ENCODE measurements at regions not wholly inside any gene's neighbourhood (a gene's known extent, or its start where the extent isn't known, plus 50 kb on each side); places are given as distances from the start of the nearest gene placed in this dataset.

DNA sequence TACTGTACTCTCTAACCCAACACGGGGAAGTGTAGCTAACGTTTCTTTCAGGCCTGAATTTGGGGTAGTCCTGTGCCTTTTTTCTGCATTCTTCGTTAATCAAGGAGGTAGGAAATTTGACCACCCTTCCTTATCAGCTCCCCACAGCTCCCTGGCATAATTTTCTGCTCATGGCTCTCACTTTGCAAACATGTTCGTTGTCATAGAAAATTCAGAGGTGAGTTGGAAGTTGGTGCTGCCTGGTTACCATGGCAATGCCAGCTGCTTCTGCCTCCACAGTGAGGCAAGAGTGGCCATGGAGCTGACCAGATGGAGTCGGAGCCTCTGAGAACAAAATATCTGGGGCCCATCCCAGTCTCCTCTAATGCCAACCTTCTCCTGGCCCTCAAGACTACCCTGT is 116.6 kb upstream of the BOD1 start:
- Histone ChIP-seq H3K4me3 (ENCODE audit: low read length) (no peak overlapping the region), H3K27ac (ENCODE audit: low read length) (no peak overlapping the region), H3K4me1 (ENCODE audit: control insufficient read depth, insufficient read depth, low read length) (peaks cover 3% of the 10 kb centered on the region; the same call in 1 of the 2 replicates), H3K27me3 (ENCODE audit: control insufficient read depth, insufficient read depth, low read length) (no peaks in the 10 kb centered on the region), H3K9me3 (ENCODE audit: control insufficient read depth, insufficient read depth, low read length) (no peaks in the 10 kb centered on the region), H3K36me3 (ENCODE audit: control insufficient read depth, insufficient read depth, low read length) (no peaks in the 10 kb centered on the region)
- DNase-seq (ENCODE audit: low read depth, low spot score), result no peak
- WGBS (ENCODE audit: insufficient coverage, insufficient read length), result no CpG with 5 or more reads among the region's 5 CpGs

DNA sequence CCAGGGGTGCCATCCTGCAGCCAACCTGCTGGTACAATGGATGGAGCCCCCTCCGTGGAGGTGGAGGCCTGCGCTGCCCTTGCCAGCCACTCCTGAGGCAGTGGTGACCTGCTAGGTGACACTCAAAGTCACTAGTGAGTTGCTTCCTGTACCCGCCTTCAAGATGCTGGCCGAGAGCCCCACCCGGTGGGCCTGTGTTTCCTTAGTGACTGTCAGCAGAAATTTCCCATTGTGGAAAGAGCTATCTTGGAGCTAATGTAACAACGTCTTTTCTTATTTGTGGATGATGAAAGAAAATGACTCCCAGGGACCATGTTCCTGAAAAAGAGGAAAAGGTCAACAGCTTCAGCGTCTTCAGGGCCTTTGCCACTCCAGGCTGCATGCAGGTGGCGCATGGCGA is 117.0 kb upstream of the BOD1 start:
- WGBS (ENCODE audit: insufficient coverage, insufficient read length), result no CpG with 5 or more reads among the region's 9 CpGs
- Histone ChIP-seq H3K4me3 (ENCODE audit: low read length) (no peak overlapping the region), H3K36me3 (ENCODE audit: control insufficient read depth, insufficient read depth, low read length) (no peaks in the 10 kb centered on the region), H3K9me3 (ENCODE audit: control insufficient read depth, insufficient read depth, low read length) (no peaks in the 10 kb centered on the region), H3K4me1 (ENCODE audit: control insufficient read depth, insufficient read depth, low read length) (peaks cover 3% of the 10 kb centered on the region; the same call in 1 of the 2 replicates), H3K27ac (ENCODE audit: low read length) (no peak overlapping the region), H3K27me3 (ENCODE audit: control insufficient read depth, insufficient read depth, low read length) (no peaks in the 10 kb centered on the region)
- DNase-seq (ENCODE audit: low read depth, low spot score), result no peak

DNA sequence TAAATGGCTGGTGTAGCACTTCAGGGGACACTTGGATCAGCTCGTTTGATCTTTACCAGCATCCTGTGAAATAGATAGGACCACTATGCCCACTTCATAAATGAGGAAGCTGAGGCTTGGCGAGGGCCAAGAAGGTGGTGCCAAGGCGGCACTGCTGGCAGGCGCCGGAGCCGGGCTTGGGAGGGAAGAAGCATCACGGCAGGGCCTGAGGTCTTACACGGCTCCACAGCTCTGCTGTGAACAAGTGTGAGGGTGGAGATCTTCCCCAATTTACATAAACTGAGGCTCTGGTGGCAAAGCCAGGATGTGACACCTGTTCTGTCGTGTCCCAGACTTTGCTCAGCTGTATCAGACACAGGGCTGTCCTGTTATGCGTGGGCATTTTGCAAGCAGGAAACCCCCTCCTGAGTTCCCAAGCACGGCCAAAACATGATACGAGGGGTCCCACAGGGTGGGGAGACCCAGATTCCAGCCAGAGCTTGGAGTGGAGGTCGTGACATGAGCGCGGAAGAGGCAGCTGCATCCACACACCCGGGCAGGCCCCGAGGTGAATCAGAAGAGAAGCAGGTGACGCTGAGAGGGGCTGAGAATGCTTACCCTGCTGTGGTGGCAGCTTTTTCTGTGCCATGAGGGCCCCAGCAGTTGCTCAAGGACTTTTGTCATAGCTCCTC is 117.5 kb upstream of the BOD1 start:
- peaks cover 3% of the 10 kb centered on the region; the same call in 1 of the 2 replicates for H3K4me1 ChIP-seq (ENCODE audit: control insufficient read depth, insufficient read depth, low read length)
- no peaks in the 10 kb centered on the region for H3K36me3 ChIP-seq (ENCODE audit: control insufficient read depth, insufficient read depth, low read length)
- H3K4me3 ChIP-seq (ENCODE audit: low read length), result no peak overlapping the region
- WGBS (ENCODE audit: insufficient coverage, insufficient read length), result no CpG with 5 or more reads among the region's 18 CpGs
- no peak for DNase-seq (ENCODE audit: low read depth, low spot score)
- H3K9me3 ChIP-seq (ENCODE audit: control insufficient read depth, insufficient read depth, low read length), result no peaks in the 10 kb centered on the region
- H3K27me3 ChIP-seq (ENCODE audit: control insufficient read depth, insufficient read depth, low read length), result no peaks in the 10 kb centered on the region
- no peak overlapping the region for H3K27ac ChIP-seq (ENCODE audit: low read length)

GRCh38 chr5:173734716-173735115 is 118.3 kb upstream of the BOD1 start:
- Histone ChIP-seq H3K27me3 (ENCODE audit: control insufficient read depth, insufficient read depth, low read length) (no peaks in the 10 kb centered on the region), H3K27ac (ENCODE audit: low read length) (no peak overlapping the region), H3K36me3 (ENCODE audit: control insufficient read depth, insufficient read depth, low read length) (no peaks in the 10 kb centered on the region), H3K9me3 (ENCODE audit: control insufficient read depth, insufficient read depth, low read length) (no peaks in the 10 kb centered on the region), H3K4me3 (ENCODE audit: low read length) (no peak overlapping the region), H3K4me1 (ENCODE audit: control insufficient read depth, insufficient read depth, low read length) (no peaks in the 10 kb centered on the region; the same call in 1 of the 2 replicates)
- no peak for DNase-seq (ENCODE audit: low read depth, low spot score)
- no CpG with 5 or more reads among the region's 10 CpGs for WGBS (ENCODE audit: insufficient coverage, insufficient read length)

DNA sequence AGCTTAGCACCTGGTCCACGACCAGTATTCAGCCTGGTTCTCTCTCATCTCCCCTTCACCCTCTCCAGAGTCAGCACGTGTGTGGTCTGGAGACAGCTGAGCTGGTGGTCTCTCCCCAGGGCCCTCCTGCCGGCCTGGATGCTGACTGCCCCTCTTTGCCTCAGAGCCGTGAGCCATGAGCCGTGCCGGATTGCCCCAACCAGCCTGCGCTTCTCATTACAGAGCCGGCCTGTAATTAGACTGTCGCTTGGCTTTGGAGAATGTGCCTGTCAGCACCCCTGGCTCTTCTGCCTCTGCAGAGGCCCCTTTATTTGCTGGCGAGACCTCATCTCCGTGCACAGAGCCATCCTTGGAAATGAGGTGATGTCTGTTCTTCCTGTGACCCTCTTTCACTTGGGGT is 118.7 kb upstream of the BOD1 start:
- Histone ChIP-seq H3K36me3 (ENCODE audit: control insufficient read depth, insufficient read depth, low read length) (no peaks in the 10 kb centered on the region), H3K9me3 (ENCODE audit: control insufficient read depth, insufficient read depth, low read length) (no peaks in the 10 kb centered on the region), H3K4me3 (ENCODE audit: low read length) (no peak overlapping the region), H3K4me1 (ENCODE audit: control insufficient read depth, insufficient read depth, low read length) (no peaks in the 10 kb centered on the region; the same call in 1 of the 2 replicates), H3K27ac (ENCODE audit: low read length) (no peak overlapping the region), H3K27me3 (ENCODE audit: control insufficient read depth, insufficient read depth, low read length) (no peaks in the 10 kb centered on the region)
- WGBS (ENCODE audit: insufficient coverage, insufficient read length), result no CpG with 5 or more reads among the region's 11 CpGs
- DNase-seq (ENCODE audit: low read depth, low spot score), result no peak

DNA sequence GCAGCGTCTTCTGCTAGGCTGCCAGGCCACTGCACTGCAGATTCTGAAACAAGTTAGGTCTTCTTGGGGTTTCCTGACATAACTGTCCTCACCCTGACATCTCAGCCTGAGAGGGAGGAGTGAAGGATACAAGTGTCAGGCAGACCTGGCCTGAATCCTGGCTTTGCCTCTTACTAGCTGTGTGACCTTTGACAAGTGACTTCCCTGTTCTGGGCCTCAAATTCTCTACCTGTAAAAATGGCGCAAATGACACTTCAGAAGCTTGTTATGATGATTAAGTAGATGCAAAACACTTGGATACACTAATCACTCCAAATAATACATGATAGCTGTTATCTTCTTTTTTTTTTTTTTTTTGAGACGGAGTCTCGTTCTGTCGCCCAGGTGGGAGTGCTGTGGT is 119.2 kb upstream of the BOD1 start:
- DNase-seq (ENCODE audit: low read depth, low spot score), result no peak
- H3K36me3 ChIP-seq (ENCODE audit: control insufficient read depth, insufficient read depth, low read length), result no peaks in the 10 kb centered on the region
- no peak overlapping the region for H3K4me3 ChIP-seq (ENCODE audit: low read length)
- H3K27ac ChIP-seq (ENCODE audit: low read length), result no peak overlapping the region
- no peaks in the 10 kb centered on the region for H3K9me3 ChIP-seq (ENCODE audit: control insufficient read depth, insufficient read depth, low read length)
- WGBS (ENCODE audit: insufficient coverage, insufficient read length), result no CpG with 5 or more reads among the region's 5 CpGs
- no peaks in the 10 kb centered on the region for H3K27me3 ChIP-seq (ENCODE audit: control insufficient read depth, insufficient read depth, low read length)
- no peaks in the 10 kb centered on the region; the same call in 1 of the 2 replicates for H3K4me1 ChIP-seq (ENCODE audit: control insufficient read depth, insufficient read depth, low read length)

DNA sequence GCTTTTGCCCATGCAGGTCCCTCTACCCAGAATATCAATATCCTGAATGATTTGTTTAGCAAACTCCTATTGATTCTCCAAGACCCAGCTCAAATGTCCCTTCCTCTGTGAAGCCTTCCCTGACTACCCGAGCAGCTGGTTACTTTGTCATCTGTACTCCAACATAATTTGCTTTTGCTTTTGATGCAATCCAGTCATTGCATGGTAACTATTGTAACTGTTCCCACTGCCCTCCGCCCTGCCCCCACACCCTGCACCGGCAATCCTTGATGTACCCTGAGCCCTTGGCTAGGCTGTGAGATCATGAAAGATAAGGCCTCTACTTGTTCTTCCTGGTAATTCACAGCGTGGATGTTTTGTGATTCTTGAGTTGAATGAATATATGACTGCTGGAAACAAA is 119.9 kb upstream of the BOD1 start:
- H3K27ac ChIP-seq (ENCODE audit: low read length), result no peak overlapping the region
- H3K27me3 ChIP-seq (ENCODE audit: control insufficient read depth, insufficient read depth, low read length), result no peaks in the 10 kb centered on the region
- no peak for DNase-seq (ENCODE audit: low read depth, low spot score)
- H3K36me3 ChIP-seq (ENCODE audit: control insufficient read depth, insufficient read depth, low read length), result no peaks in the 10 kb centered on the region
- no peak overlapping the region for H3K4me3 ChIP-seq (ENCODE audit: low read length)
- no CpG with 5 or more reads among the region's 4 CpGs for WGBS (ENCODE audit: insufficient coverage, insufficient read length)
- no peaks in the 10 kb centered on the region; the same call in 1 of the 2 replicates for H3K4me1 ChIP-seq (ENCODE audit: control insufficient read depth, insufficient read depth, low read length)
- H3K9me3 ChIP-seq (ENCODE audit: control insufficient read depth, insufficient read depth, low read length), result no peaks in the 10 kb centered on the region

DNA sequence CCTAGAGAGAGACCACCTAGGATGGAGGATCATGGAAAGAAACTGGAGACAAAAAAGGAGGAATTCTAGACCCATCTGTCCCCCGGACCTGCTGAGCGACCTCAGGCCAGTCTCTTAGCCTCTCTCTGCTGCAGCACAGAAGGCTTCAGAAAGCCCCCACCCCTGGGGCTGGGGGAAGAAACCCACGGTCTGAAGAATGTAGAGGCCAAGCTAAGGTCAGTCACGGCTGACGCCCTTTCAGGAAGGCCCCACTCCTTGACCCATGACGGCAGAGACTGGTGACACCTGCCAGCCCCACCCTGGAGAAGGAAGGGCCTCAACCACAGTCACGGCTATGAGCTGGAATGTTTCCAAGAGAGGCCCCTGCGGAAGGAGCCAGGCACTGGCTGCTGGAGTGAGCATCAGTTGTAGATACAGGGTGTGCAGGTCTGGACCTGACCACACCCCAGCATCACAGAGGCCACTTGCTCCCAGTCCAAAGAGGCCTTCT is 120.5 kb upstream of the BOD1 start:
- DNase-seq (ENCODE audit: low read depth, low spot score), result no peak
- WGBS (ENCODE audit: insufficient coverage, insufficient read length), result no CpG with 5 or more reads among the region's 8 CpGs
- no peaks in the 10 kb centered on the region; the same call in 1 of the 2 replicates for H3K4me1 ChIP-seq (ENCODE audit: control insufficient read depth, insufficient read depth, low read length)
- no peak overlapping the region for H3K4me3 ChIP-seq (ENCODE audit: low read length)
- no peaks in the 10 kb centered on the region for H3K27me3 ChIP-seq (ENCODE audit: control insufficient read depth, insufficient read depth, low read length)
- H3K36me3 ChIP-seq (ENCODE audit: control insufficient read depth, insufficient read depth, low read length), result no peaks in the 10 kb centered on the region
- no peaks in the 10 kb centered on the region for H3K9me3 ChIP-seq (ENCODE audit: control insufficient read depth, insufficient read depth, low read length)
- no peak overlapping the region for H3K27ac ChIP-seq (ENCODE audit: low read length)

DNA sequence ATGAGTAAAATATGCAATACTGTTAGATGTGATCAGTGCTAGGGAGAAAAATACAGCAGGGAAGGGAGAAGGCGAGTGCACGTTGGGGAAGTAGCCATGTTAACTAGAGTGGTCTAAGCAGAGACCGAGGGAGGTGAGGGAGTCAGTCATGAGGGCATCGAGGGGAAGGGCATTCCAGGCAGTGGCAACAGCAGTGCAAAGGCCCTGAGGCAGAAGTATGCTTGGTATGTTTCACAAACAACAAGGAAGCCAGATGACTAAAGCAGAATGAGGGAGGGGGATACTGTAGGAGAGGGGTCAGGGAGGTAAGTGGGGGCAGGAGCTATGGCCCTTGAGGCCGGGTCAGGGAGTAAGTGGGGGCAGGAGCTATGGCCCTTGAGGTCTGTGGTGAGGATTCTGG is 123.3 kb upstream of the BOD1 start:
- no peak overlapping the region for H3K27ac ChIP-seq (ENCODE audit: low read length)
- no peaks in the 10 kb centered on the region for H3K9me3 ChIP-seq (ENCODE audit: control insufficient read depth, insufficient read depth, low read length)
- H3K27me3 ChIP-seq (ENCODE audit: control insufficient read depth, insufficient read depth, low read length), result no peaks in the 10 kb centered on the region
- WGBS (ENCODE audit: insufficient coverage, insufficient read length), result no CpG with 5 or more reads among the region's 5 CpGs
- no peak overlapping the region for H3K4me3 ChIP-seq (ENCODE audit: low read length)
- no peak for DNase-seq (ENCODE audit: low read depth, low spot score)
- H3K4me1 ChIP-seq (ENCODE audit: control insufficient read depth, insufficient read depth, low read length), result peaks cover 2% of the 10 kb centered on the region
- no peaks in the 10 kb centered on the region for H3K36me3 ChIP-seq (ENCODE audit: control insufficient read depth, insufficient read depth, low read length)

GRCh38 chr5:173740400-173740799 is 124.0 kb upstream of the BOD1 start:
- peaks cover 5% of the 10 kb centered on the region for H3K4me1 ChIP-seq (ENCODE audit: control insufficient read depth, insufficient read depth, low read length)
- no CpG with 5 or more reads among the region's 10 CpGs for WGBS (ENCODE audit: insufficient coverage, insufficient read length)

GRCh38 chr5:173741087-173741486 is 124.6 kb upstream of the BOD1 start:
- Histone ChIP-seq H3K4me3 (ENCODE audit: low read length) (no peak overlapping the region), H3K36me3 (ENCODE audit: control insufficient read depth, insufficient read depth, low read length) (no peaks in the 10 kb centered on the region), H3K4me1 (ENCODE audit: control insufficient read depth, insufficient read depth, low read length) (peaks cover 5% of the 10 kb centered on the region), H3K9me3 (ENCODE audit: control insufficient read depth, insufficient read depth, low read length) (no peaks in the 10 kb centered on the region), H3K27me3 (ENCODE audit: control insufficient read depth, insufficient read depth, low read length) (no peaks in the 10 kb centered on the region), H3K27ac (ENCODE audit: low read length) (no peak overlapping the region)
- no peak for DNase-seq (ENCODE audit: low read depth, low spot score)
- WGBS (ENCODE audit: insufficient coverage, insufficient read length), result no CpG with 5 or more reads among the region's 8 CpGs

More at GRCh38 chr5:173740400-173740799, 124.0 kb upstream of the BOD1 start:
- no peaks in the 10 kb centered on the region for H3K9me3 ChIP-seq (ENCODE audit: control insufficient read depth, insufficient read depth, low read length)
- DNase-seq (ENCODE audit: low read depth, low spot score), result no peak
- H3K4me3 ChIP-seq (ENCODE audit: low read length), result no peak overlapping the region
- no peak overlapping the region for H3K27ac ChIP-seq (ENCODE audit: low read length)
- H3K36me3 ChIP-seq (ENCODE audit: control insufficient read depth, insufficient read depth, low read length), result no peaks in the 10 kb centered on the region
- no peaks in the 10 kb centered on the region for H3K27me3 ChIP-seq (ENCODE audit: control insufficient read depth, insufficient read depth, low read length)

All from iPS DF 6.9 (cell line).